ENCODE measurements at regions not wholly inside any gene's neighbourhood (a gene's known extent, or its start where the extent isn't known, plus 50 kb on each side); places are given as distances from the start of the nearest gene placed in this dataset.

GRCh38 chr15:87429754-87430153 is 826.8 kb downstream of the NTRK3 start:
- Histone ChIP-seq H3K36me3 (no peaks in the 10 kb centered on the region), H3K27ac (no peak overlapping the region), H3K4me3 (no peak overlapping the region), H3K4me1 (no peaks in the 10 kb centered on the region), H3K27me3 (no peaks in the 10 kb centered on the region), H3K9me3 (no peaks in the 10 kb centered on the region)
- WGBS, 5 donors, result 43 to 68% (median 56%) methylated on average over 1 of the region's 1 CpG
- DNase-seq, result no peak
- no peak for TF ChIP-seq CTCF (IDR thresholded peaks at IDR 0.05)
- TF ChIP-seq POLR2AphosphoS5 (IDR thresholded peaks at IDR 0.05), result no peak
- TF ChIP-seq POLR2A (IDR thresholded peaks at IDR 0.05), result no peak
- no peak for TF ChIP-seq EP300 (IDR thresholded peaks at IDR 0.05)
- intact Hi-C loops (cut with DNase I; ENCODE audit: low total_unique reads), result no loop called here

- Histone ChIP-seq H3K9me3 (no peaks in the 10 kb centered on the region), H3K36me3 (no peaks in the 10 kb centered on the region), H3K27ac (no peak overlapping the region), H3K27me3 (peaks cover 0 to 3% (median 0%) of the 10 kb centered on the region in 3 donors), H3K4me3 (no peak overlapping the region), H3K4me1 (no peaks in the 10 kb centered on the region)
- intact Hi-C loops (cut with DNase I; ENCODE audit: low total_unique reads), result no loop called here
- DNase-seq, result no peak
- TF ChIP-seq CTCF (IDR thresholded peaks at IDR 0.05) (no peak), POLR2A (IDR thresholded peaks at IDR 0.05) (no peak), POLR2AphosphoS5 (IDR thresholded peaks at IDR 0.05) (no peak), EP300 (IDR thresholded peaks at IDR 0.05) (no peak)
- 49 to 70% (median 63%) methylated on average over 2 of the region's 2 CpGs for WGBS, 5 donors
Measured at GRCh38 chr15:87420017-87420416, 836.5 kb downstream of the NTRK3 start.

- Histone ChIP-seq H3K4me1 (no peaks in the 10 kb centered on the region), H3K9me3 (no peaks in the 10 kb centered on the region), H3K27me3 (peaks cover 0 to 3% (median 0%) of the 10 kb centered on the region in 3 donors), H3K27ac (no peak overlapping the region), H3K4me3 (no peak overlapping the region), H3K36me3 (no peaks in the 10 kb centered on the region)
- no peak for TF ChIP-seq CTCF (IDR thresholded peaks at IDR 0.05)
- no peak for TF ChIP-seq POLR2A (IDR thresholded peaks at IDR 0.05)
- intact Hi-C loops (cut with DNase I; ENCODE audit: low total_unique reads), result no loop called here
- DNase-seq, result no peak
- 72 to 89% (median 84%) methylated on average over 1 of the region's 1 CpG for WGBS, 5 donors
Measured at GRCh38 chr15:87419344-87419743, 837.2 kb downstream of the NTRK3 start.

GRCh38 chr15:87416591-87417257 is 839.8 kb downstream of the NTRK3 start:
- WGBS, 5 donors, result 55 to 69% (median 67%) methylated on average over 5 of the region's 5 CpGs
- TF ChIP-seq EP300 (IDR thresholded peaks at IDR 0.05) (no peak), POLR2AphosphoS5 (IDR thresholded peaks at IDR 0.05) (no peak), POLR2A (IDR thresholded peaks at IDR 0.05) (no peak), CTCF (IDR thresholded peaks at IDR 0.05) (no peak)
- intact Hi-C loops (cut with DNase I; ENCODE audit: low total_unique reads), result no loop called here
- Histone ChIP-seq H3K36me3 (no peaks in the 10 kb centered on the region), H3K4me1 (no peaks in the 10 kb centered on the region), H3K4me3 (no peak overlapping the region), H3K9me3 (no peaks in the 10 kb centered on the region), H3K27ac (no peak overlapping the region), H3K27me3 (peaks cover 0 to 2% (median 0%) of the 10 kb centered on the region in 3 donors)
- DNase-seq, result no peak
